Thyroid gland (tissue), 4 donors: ENCODE measurements at regions not wholly inside any gene's neighbourhood (a gene's known extent, or its start where the extent isn't known, plus 50 kb on each side); places are given as distances from the start of the nearest gene placed in this dataset.

Source experiments
- CTCF ChIP-seq, 6 experiments: fragments of 200-600 bp in 3 of 6; fragments of 450-650 bp in 3 of 6; sonication (generic) in 3 of 6; IDR thresholded peaks; one replicate each; pipeline ENCODE4 v1.5.1; 2016 to 2019; ENCODE audit warnings: antibody characterized with exemption in 6 of 6, mild to moderate bottlenecking in 2 of 6, inconsistent platforms in 1 of 6, moderate library complexity in 1 of 6
- POLR2A ChIP-seq, 2 donors: fragments of 450-650 bp; IDR thresholded peaks; one replicate each; pipeline ENCODE4 v1.6.1; 2017; ENCODE audit warnings: antibody characterized with exemption in 2 of 2, mild to moderate bottlenecking in 2 of 2, moderate library complexity in 1 of 2

- TF ChIP-seq POLR2A (IDR thresholded peaks at IDR 0.05) (no peak), CTCF (IDR thresholded peaks at IDR 0.05) (no peak)
Measured at GRCh38 chr5:115435065-115435777, 109.4 kb downstream of the FEM1C start.
